ENCODE measurements at regions not wholly inside any gene's neighbourhood (a gene's known extent, or its start where the extent isn't known, plus 50 kb on each side); places are given as distances from the start of the nearest gene placed in this dataset.
A peak's percentile ranks its signal among the peaks of the same experiment; 100 is the strongest.
"Not testable (repeated sequence)": the region's sequence is repeated elsewhere in the genome, so short reads cannot be mapped to it uniquely, and the experiment has no call there.

DNA sequence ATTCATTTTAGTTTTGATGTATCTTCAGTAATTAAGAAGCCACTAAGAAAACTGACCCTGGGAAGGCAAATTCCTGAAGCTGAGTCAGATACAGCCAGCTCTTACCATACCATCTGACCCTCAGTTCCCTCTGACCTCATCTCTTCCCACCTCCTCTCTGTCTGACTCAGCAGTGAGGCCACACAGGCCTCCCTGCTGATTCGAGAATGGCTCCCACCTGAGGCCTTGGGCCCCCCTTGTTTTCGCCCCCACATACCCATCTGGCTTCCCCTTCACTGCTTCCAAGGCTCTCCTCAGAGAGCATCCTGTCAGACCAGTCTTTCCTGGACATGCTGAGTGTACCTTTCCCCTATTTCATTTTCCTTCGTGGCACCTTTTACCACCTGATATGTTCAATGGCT is 71.0 kb upstream of the CYP1B1 start:
- DNase-seq (ENCODE audit: low spot score) = no peak

DNA sequence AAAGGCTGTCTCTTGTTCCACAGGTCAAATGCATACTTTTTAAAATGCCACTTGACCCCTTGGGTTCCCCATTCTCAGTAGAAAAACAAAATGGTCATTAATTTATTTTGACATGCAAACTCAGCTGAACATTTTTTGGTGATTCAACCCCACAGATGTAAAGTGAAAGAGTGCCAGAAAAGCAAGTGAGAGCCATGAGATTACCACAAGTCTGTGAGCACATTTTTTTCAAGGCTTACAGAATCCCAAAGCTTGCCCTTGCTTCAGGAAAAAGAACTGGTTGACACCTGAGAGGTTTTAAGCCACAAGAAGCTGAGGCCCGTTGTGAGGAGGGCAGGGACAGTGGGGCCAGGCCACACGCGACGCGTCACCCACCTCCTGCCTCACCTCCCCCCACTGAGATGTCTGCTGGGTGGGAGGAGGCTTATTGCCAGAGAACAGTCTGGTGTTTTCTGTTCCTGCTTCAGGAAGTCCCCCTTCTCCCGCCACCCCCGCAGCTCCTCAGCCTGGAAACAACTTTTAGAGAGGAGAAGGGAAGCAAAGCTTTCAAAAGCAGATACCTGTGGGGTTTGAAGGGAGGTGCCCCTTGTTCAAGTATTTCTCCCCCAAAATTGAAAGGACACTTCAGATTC is 70.4 kb upstream of the CYP1B1 start:
- DNase-seq (ENCODE audit: low spot score) = no peak

DNA sequence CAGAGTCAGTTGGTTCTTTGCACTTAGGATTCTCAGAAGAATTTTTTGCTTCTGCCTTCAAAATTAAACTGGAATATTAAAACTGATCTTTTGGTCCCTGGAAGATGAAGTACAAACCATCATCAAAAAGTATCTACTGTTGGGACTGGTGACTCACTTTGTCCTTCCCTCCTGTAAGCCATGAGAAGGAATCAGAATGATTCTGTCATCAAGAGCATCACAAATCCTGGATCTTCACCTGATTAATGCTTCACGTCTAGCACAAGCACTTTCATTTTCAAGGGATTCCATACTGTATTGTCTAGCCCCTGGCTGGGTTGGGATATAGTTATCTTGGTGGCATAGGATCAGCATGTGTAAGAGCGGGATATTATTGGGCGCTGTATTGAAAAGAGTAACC is 69.3 kb upstream of the CYP1B1 start:
- DNase-seq (ENCODE audit: low spot score) = no peak

DNA sequence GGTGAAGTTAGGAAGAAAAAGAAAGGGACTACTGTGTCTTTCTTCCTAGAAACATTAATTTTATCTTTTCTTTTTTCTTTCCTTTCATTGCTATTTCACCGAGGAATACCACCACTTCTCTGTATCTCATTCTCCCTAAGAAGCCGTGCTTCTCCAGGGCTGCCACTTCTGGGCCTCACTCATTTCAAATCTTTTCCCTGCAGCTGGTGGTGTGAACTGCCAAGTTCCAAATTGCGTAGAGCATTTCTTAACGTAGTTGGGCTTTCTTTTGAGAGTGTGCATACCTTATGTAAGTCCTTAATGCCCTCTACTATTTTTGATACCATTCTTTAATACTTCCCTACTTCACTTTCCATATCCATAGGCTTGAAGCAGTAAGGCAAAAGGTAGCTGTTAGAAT is 66.7 kb upstream of the CYP1B1 start:
- no peak for DNase-seq (ENCODE audit: low spot score)

DNA sequence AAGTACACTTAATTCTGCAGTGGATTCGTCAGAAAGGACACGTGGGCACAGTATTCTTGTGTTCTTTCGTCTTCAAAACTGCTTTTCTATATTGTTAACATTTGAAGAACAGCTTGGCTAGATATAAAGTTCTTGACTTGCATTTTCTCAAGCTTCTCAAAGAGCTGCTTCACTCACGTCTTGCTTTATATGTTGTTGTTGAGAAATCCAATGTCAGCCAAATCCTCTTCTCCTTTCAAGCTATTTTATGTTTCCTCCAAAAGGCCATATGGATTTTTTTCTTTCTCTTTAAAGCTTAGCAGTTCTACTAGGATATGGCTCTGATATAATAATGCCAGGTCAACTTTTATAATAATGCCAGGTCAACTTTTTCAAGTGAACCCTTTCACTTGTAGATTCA is 65.5 kb upstream of the CYP1B1 start:
- DNase-seq (ENCODE audit: low spot score) = no peak

DNA sequence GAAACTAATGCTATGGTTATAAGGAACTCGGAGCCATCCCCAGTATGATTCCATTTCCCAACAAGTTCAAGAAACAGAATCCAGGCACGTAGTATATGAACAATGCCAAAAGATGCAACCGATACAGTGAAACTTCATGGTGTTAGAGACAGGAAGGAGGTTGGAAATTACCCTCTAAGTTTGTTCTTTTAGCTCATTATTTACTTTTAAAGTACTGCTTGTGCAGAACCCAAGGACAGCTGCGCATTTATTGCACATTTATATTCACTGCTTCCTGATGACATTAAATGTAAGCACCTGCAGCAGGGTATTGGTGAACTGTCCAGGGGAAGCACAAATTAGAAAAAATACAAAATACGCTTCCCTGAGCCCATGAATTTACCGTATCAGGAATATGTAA is 63.0 kb upstream of the CYP1B1 start:
- no peak for DNase-seq (ENCODE audit: low spot score)

DNA sequence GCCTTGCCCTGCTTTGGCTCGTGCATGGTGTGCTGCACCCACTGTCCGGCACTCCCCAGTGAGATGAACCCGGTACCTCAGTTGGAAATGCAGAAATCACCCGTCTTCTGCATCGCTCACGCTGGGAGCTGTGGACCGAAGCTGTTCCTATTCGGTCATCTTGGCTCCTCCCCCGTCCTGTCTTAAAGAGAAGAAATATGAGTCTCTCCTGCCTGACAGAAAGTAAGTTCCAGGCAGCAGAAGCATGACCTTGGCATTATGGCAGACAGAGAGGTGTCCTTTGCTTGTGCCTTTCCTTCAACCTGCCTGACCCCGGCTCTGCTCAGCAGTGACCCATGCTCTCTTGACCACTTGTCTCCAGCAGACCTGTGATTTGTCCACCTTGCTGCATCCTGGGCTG is 62.5 kb upstream of the CYP1B1 start:
- no peak for DNase-seq (ENCODE audit: low spot score)

DNA sequence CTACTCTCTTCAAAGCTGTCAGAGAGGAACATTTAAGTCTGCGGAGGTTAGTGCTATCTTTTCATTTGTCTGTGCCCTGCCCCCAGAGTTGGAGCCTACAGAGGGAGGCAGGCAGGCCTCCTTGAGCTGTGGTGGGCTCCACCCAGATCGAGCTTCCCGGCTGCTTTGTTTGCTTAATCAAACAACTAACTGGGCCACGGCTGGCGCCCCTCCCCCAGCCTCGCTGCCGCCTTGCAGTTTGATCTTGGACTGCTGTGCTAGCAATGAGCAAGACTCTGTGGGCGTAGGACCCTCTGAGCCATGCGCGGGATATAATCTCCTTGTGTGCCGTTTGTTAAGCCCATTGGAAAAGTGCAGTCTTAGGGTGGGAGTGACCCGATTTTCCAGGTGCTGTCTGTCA is 62.0 kb upstream of the CYP1B1 start:
- DNase-seq (ENCODE audit: low spot score) = not testable (repeated sequence)

DNA sequence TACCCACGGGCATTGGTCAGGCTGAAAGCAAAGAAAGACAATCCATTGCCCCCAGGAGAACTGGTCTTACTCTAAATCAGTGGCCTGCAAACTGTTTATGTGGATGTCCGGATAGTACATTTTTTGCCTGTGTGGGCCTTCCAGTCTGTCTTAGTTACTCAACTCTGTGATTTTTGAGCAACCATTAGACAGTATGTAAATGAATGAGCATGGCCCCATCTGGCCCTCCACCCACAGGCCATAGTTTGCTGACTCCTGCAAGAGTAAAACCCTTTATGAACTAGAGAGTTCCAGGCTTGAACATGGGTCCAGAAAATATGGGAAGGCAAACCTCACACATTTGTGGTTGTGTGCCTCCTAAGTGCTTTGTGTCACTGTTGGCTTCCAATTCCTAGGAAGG is 55.7 kb upstream of the CYP1B1 start:
- no peak for DNase-seq (ENCODE audit: low spot score)

DNA sequence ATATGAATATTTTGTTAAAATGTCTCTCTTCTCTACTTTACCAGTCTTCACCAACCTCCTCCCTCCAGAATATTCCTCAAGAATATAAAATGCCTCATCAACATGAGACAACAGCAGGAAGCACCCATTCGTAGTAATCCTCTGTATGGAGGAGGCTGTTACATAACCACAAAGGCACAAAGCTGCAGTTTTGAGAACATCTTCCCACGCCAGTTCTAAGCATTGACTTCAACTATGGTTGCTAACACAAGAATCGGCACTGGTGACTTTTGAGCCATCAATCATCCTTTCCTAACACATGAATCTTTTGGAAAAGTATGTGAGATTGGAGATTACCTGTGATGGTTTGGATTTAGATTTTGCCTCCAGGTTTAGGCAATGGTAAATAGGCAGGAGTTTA is 54.9 kb upstream of the CYP1B1 start:
- no peak for DNase-seq (ENCODE audit: low spot score)

DNA sequence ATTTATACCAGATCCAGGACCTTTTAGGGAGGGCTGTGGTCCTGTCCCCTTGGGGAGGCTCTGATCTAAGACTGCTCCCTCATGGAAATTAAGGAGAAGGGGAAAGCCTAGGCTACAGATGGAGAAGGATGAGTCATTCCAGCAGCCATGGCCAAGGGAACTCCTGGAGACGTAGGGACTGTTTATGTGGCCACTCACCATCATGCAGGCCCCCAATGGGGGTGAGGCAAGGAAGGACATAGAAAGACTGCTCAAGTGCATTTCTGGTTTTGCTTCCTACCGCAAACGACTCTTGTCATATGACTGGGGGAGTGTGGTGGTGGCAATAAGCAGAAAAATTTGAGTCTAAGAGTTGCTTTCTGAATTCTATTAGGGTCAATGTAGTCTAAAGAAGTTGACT is 54.0 kb upstream of the CYP1B1 start:
- no peak for DNase-seq (ENCODE audit: low spot score)

DNA sequence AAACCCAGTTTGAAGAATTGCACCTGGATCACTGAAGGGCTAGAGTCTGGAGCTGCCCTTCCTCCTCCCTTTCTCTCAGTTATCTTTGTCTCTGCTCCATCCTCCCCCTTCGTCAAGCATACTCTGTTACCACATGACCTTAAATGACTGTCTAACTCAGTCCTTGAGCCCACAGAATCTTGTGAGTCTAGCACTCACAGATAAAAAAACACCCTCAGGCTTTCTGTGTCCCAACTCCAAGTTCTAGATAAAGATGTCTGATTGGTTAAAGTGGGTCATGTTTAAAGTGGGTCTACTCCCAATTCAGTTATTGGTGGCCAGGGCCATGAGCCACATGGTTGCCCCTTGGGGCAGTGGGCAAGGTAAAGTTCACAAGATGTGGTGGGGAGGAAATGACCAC is 53.5 kb upstream of the CYP1B1 start:
- no peak for DNase-seq (ENCODE audit: low spot score)

DNA sequence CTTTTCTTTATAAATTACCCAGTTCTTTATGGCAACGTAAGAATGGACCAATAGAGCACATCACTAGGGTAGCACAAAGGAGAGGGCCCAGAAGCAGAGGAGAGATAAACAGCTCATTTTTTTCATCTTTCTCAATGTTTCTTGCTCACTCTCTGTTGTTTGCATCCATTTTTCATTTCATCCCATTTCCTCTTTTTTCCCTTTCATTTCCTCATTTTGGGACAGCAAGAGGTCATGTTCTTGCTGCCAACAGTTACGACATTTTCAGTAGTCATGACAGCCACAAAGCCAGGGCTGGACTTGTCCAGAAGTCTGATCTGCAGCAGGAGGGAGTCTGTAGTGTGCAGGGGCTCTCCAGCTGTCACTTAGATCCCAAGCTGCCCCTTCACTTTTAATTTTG is 52.7 kb upstream of the CYP1B1 start:
- peak; percentile 22 for DNase-seq (ENCODE audit: low spot score)

DNA sequence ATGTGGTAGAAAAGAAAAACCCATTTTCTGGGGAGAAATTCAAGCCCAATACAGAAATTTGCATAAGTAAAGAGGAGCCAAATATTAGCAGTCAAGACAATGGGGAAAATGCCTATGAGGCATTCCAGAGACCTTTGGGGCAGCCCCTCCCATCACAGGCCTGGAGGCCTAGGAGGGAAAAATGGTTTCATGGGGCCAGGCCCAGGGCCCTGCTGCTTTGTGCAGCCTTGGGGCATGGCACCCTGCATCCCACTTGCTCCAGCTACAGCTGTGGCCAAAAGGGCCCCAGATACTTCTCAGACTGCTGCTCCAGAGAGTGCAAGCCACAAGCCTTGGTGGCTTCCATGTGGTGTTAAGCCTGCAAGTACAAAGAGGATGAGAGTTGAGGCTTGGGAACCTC is 51.3 kb upstream of the CYP1B1 start:
- no peak for DNase-seq (ENCODE audit: low spot score)

DNA sequence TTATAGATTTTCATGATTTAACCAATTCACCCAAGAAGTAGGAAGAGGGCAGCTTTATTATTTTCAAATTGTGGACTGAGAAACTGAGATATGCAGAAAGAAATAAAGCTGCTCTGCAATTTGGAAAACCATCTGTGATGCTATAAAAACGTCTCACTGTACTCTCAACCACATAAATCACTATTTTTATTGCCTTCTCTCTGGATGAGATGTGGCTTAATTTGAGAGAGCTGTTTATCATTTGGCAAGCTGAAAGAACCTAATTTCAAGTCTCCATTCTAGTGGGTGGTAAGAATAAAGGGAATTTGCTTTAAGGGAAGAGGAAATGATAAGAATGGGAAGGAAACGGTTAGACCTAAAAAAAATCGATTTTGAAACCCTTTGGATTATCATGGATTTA is 49.9 kb upstream of the CYP1B1 start:
- DNase-seq (ENCODE audit: low spot score) = no peak

All from germinal center (tissue), 1 donor.